ENCODE measurements at regions not wholly inside any gene's neighbourhood (a gene's known extent, or its start where the extent isn't known, plus 50 kb on each side); places are given as distances from the start of the nearest gene placed in this dataset.

DNA sequence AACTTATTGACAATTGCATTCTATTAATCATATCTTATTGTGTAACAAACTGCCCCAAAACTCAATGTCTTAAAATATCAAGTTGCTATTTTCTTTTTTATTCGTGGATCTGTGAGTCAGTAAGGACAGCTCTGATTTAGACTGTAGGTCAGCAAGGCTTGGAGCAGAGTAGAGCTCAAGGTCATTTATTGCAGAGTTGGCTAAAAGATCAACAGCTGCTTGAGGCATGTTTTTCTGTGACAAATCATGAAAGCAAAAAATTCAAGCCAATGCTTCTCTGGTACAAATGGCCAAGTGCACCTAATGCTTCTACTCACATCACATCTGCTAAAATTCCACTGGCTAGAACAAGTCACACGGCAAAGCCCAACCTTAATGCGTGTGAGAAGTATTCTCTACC lies 497.7 kb upstream of the LRATD1 start:
- no peak for DNase-seq (ENCODE audit: low read depth, low spot score)

- DNase-seq (ENCODE audit: low read depth, low spot score) = no peak
Observed at GRCh38 chr2:14136030-14136429, 496.5 kb upstream of the LRATD1 start.

DNA sequence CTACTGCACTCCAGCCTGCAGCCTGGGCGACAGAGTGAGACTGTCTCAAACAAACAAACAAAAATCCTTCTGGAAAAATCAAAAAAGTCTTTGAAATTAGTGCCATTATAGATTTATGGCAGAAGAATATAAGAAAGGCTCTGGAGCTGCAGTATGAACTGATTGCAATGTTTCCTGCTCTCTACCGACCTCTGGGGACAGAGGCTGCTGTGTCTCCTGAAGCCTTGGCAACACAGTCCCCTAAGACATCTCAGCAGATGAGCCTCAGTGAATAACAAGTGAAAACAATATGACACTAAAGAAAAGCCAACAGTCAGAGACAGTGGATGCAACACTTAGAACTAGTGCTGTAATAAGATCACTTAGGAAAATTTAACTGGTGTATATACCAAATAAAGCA lies 494.9 kb upstream of the LRATD1 start:
- no peak for DNase-seq (ENCODE audit: low read depth, low spot score)

DNA sequence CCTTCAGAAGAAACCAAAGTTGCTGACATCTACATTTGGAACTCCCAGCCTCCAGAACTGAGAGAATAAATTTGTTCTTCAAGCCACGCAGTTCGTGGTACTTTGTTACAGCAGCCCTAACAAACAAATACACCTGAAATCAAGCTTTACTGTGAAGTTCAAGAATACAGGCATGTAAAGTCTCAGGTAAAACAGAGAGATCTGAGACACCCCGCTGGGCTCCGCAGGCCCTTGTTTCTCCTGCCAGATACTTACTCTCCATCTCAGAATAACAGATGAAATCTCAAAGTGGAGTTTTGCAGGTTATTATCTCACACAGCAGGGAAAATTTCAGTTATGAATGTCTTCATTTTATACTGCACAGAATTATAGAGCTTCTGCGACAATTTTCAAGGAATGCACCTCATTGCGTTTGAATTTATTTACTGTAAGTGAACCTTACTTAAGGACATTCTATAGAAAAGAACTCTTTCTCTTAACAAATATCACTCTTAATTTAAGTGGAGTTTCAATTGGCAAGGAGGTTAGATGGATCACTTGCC lies 492.4 kb upstream of the LRATD1 start:
- no peak for DNase-seq (ENCODE audit: low read depth, low spot score)

DNA sequence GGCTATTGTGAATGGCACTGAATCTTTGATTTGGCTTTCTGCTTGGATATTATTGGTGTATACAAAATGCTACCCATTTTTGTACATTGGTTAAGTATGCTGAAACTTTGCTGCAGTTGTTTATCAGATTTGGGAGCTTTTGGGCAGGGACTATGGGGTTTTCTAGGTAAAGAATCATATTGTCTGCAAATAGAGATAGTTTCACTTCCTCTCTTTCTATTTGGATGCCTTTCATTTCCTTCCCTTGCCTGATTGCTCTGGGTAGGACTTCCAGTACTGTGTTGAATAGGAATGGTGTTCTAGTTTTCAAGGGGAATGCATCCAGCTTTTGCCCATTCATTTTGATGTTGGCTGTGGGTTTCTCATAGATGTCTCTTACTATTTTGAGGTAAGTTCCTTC lies 489.1 kb upstream of the LRATD1 start:
- DNase-seq (ENCODE audit: low read depth, low spot score) = no peak

DNA sequence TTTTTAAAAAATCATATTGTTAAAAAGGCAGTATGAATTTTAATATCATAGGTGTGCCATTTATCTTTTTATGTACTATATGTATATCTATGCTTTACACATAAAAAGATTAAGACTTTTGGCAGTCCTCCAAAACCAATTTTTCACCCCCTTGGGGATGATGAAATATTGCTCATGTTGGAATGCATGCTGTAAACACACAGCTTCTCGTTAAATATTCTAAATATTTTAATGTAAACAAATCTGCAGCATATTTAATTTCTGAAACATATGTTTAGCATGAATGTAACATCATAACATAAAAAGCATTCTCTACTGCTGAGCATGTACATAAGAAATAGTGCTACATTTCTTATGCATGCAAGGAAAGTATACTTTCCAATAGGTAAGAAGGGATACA lies 484.3 kb upstream of the LRATD1 start:
- no peak for DNase-seq (ENCODE audit: low read depth, low spot score)

GRCh38 chr2:14157816-14158215 lies 474.7 kb upstream of the LRATD1 start:
- DNase-seq (ENCODE audit: low read depth, low spot score) = no peak

GRCh38 chr2:14180333-14180732 lies 452.2 kb upstream of the LRATD1 start:
- DNase-seq (ENCODE audit: low read depth, low spot score) = no peak

GRCh38 chr2:14182227-14182946 lies 450.1 kb upstream of the LRATD1 start:
- DNase-seq (ENCODE audit: low read depth, low spot score) = no peak

GRCh38 chr2:14185906-14186305 lies 446.6 kb upstream of the LRATD1 start:
- no peak for DNase-seq (ENCODE audit: low read depth, low spot score)

DNA sequence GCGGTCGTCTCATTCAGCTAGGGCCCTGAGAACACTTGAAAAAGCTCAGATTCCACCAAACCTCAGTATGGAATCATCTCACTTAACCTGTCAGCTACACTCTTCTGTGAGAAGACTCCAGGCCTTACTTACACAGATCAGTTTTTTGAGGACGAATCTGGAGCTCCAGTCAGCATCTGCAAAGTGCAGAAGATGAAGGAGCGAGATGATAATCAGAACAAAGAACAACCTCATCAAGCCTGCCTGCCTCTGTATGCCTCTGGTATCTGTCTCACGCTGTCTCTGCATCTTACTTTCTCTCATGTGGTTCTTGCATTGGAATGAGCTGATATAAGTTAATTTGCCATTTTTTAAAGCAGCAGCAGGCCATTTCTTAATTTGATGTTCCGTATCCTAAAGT lies 444.1 kb upstream of the LRATD1 start:
- no peak for DNase-seq (ENCODE audit: low read depth, low spot score)

GRCh38 chr2:14189929-14190328 lies 442.6 kb upstream of the LRATD1 start:
- no peak for DNase-seq (ENCODE audit: low read depth, low spot score)

DNA sequence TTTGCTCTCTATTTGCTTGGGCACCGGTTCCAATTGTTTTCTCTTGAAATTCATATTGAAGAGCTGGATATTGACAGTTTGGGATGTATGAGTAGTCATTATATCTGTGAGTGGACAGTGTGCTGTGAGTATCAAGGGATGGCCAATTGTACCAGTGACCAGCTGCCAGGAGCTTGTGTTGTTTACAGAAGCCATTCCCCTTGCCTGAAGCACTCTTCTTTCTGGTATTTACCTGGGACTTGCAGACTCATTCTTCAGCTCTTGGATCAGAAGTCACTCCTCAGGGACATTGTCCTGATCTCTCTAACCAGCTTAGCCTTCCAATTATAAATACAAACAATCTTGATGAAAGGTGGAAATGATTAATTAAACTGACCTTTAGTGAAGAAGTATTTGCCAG lies 438.3 kb upstream of the LRATD1 start:
- DNase-seq (ENCODE audit: low read depth, low spot score) = no peak

GRCh38 chr2:14197293-14197692 lies 435.2 kb upstream of the LRATD1 start:
- DNase-seq (ENCODE audit: low read depth, low spot score) = no peak

DNA sequence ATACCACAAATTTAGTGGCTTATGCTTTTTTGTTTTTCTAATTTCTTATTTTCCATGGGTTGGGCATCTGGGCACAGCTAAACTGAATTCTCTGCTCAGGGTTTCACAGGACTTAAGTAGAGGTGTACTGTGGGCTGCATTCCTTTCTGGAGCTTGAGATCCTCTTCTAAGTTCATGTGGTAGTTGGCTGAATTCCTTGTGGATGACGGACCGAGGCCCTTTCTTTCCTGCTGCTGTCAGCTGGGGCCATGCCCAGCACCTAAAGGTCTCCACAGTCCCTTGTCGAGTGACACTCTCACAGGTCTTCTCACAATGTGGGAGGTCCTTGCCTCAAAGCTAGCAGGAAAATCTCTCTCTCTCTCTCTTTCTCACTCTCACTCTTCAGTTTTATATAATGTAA lies 433.5 kb upstream of the LRATD1 start:
- no peak for DNase-seq (ENCODE audit: low read depth, low spot score)

DNA sequence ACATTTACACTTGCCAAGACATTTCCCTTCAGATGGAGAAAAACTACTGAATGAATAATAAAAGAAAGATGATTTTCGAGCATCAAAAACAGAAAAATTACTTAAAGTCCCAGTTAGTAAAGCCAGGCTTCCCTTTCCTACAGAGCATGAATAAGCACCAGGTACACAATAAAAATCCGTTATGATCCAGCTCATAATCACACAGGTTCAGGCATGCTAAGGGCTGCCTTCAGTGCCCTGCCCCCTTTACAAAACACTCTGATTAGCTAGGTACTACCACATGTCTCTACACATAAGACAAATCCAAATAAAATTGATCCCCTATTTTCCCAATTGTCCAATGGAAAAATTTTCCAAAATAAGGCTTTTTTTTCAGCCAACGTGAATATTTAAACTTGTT lies 413.2 kb upstream of the LRATD1 start:
- DNase-seq (ENCODE audit: low read depth, low spot score) = no peak

DNA sequence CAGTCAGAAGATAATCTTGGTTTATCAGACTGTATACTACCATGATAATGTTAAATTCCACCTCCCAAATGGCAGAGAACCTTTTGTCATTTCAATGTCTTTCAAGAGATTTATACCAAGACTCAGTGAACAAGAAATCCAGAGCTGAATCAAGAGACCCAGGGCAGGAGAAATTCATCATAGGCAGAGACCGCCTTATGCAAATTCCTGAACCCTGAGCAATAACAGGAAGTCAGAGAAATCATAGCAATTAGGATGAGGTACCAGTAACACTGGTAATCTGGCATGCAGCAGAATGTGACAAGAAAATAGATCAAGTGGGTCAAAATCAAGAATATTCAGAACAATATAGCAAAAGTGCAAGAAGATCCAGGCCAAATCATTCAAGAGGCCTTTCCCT lies 412.4 kb upstream of the LRATD1 start:
- no peak for DNase-seq (ENCODE audit: low read depth, low spot score)

- DNase-seq (ENCODE audit: low read depth, low spot score) = no peak
Observed at GRCh38 chr2:14221466-14221865, 411.1 kb upstream of the LRATD1 start.

DNA sequence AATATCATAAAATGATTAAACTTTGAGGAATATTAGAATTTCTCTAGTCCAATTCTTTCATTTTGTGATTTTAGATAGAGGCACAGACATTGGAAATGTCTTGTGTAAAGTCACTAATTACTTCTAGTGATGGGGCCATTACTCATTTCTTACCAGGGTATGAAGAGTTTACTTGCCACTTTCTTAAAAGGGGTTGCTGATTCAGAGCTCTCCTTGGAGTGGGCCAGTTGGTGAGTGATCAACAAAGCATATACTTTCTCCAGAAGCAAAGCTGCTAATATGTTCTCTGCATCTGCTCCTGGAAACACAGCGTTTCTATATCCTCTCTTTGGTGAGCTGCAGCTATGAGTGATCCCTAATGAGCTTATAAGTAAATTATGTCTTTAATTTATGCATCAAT lies 408.9 kb upstream of the LRATD1 start:
- DNase-seq (ENCODE audit: low read depth, low spot score) = no peak

DNA sequence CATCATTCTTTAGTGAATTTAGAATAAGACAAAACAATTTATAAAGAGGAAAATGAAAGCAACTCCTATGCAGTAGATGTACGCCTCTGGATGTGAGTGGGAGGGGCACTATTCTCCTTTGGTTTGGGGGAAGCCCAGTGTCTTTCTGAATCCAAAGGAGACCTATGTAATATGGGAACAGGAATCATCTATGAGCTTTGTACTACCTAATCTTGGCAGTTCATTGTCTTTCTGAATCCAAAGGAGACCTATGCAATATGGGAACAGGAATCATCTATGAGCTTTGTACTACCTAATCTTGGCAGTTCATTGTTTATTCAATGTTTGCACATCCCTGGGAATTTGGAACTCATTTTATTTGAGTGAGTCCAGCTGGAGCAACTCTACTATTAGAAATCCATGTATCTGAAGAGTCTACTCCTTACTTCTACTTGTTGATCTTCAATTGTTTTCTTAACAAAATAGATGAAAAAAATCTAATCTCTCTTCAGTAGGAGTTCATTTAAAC lies 401.1 kb upstream of the LRATD1 start:
- no peak for DNase-seq (ENCODE audit: low read depth, low spot score)

DNA sequence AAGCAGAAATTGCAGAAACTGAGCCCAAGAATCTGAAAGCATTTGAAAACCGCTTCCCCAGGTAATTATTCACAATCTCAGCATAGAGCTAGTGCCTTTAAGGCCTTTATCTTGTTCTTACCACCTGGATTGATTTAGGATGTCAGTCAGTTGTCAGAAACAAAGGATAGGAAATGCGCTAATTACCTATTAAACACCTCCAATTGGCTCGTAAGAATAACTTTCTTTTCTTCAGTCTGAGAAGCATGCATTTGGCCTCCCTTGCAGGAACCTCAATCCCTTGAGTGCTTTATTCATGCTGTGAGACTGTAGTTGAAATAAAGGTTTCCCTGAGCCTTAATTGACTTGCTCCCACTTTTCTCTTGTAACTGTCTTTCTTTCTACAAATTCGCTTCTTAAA lies 400.3 kb upstream of the LRATD1 start:
- DNase-seq (ENCODE audit: low read depth, low spot score) = no peak

GRCh38 chr2:14234911-14235310 lies 397.6 kb upstream of the LRATD1 start:
- DNase-seq (ENCODE audit: low read depth, low spot score) = no peak

- DNase-seq (ENCODE audit: low read depth, low spot score) = no peak
Observed at GRCh38 chr2:14235667-14236066, 396.9 kb upstream of the LRATD1 start.

GRCh38 chr2:14237902-14238301 lies 394.6 kb upstream of the LRATD1 start:
- no peak for DNase-seq (ENCODE audit: low read depth, low spot score)

All from pulmonary artery endothelial cell (primary cell).